ENCODE measurements at regions not wholly inside any gene's neighbourhood (a gene's known extent, or its start where the extent isn't known, plus 50 kb on each side); places are given as distances from the start of the nearest gene placed in this dataset.
A peak's percentile ranks its signal among the peaks of the same experiment; 100 is the strongest.
"Not testable (repeated sequence)": the region's sequence is repeated elsewhere in the genome, so short reads cannot be mapped to it uniquely, and the experiment has no call there.

- H2BK5ac ChIP-seq (ENCODE audit: low read depth, low read length); POLR2A ChIA-PET (ENCODE audit: partially characterized antibody); H2AK5ac ChIP-seq (ENCODE audit: low read depth, low read length); H3K4me2 ChIP-seq (ENCODE audit: insufficient read depth in 1 of 2, low read depth in 2 of 2, low read length in 2 of 2); H4K8ac ChIP-seq (ENCODE audit: extremely low read depth, insufficient read depth, low read length); H2BK20ac ChIP-seq (ENCODE audit: low read length); H3K14ac ChIP-seq (ENCODE audit: insufficient read length); H3K27me3 ChIP-seq (replicated peaks in 1 of 4; ENCODE audit: control insufficient read depth in 3 of 4, extremely low read depth in 1 of 4, insufficient read depth in 3 of 4, low read length in 3 of 4); H2AFZ ChIP-seq (ENCODE audit: low read length); H2BK120ac ChIP-seq (replicated peaks; ENCODE audit: low read depth, low read length); H2BK15ac ChIP-seq (ENCODE audit: low read length); H3K4ac ChIP-seq (replicated peaks; ENCODE audit: insufficient read length, low read depth, low read length); H3K79me2 ChIP-seq (ENCODE audit: control insufficient read depth in 1 of 2, insufficient read depth in 2 of 2, low read length in 2 of 2); H4K91ac ChIP-seq (replicated peaks; ENCODE audit: insufficient read length, low read length); H3K79me1 ChIP-seq (ENCODE audit: low read depth, low read length); H3K9me3 ChIP-seq (ENCODE audit: insufficient read depth in 2 of 2, low read depth in 1 of 2, low read length in 1 of 2); H3K23me2 ChIP-seq (ENCODE audit: low read depth, low read length); H3K18ac ChIP-seq (ENCODE audit: extremely low read depth, low read length); FAIRE-seq; CTCF ChIA-PET (ENCODE audit: partially characterized antibody); DNase-seq (ENCODE audit: low read depth in 1 of 2, low spot score in 2 of 2); H3K36me3 ChIP-seq (ENCODE audit: control insufficient read depth in 2 of 4, insufficient read depth in 4 of 4, low read length in 3 of 4); H3K9ac ChIP-seq (replicated peaks in 1 of 4; ENCODE audit: extremely low read depth in 1 of 4, low read depth in 3 of 4, low read length in 3 of 4); H4K20me1 ChIP-seq (replicated peaks in 1 of 2; ENCODE audit: control insufficient read depth in 1 of 2, insufficient read depth in 2 of 2, low read length in 2 of 2); H3K56ac ChIP-seq (replicated peaks; ENCODE audit: insufficient read length, low read depth, low read length); H3K4me3 ChIP-seq (ENCODE audit: extremely low read depth in 1 of 4, insufficient read depth in 2 of 4, low read depth in 3 of 4, low read length in 4 of 4); H3K27ac ChIP-seq (ENCODE audit: low read depth, low read length); H3K4me1 ChIP-seq (replicated peaks in 1 of 4; ENCODE audit: control insufficient read depth in 3 of 4, insufficient read depth in 4 of 4, low read length in 3 of 4); H4K5ac ChIP-seq (ENCODE audit: insufficient read length, low read depth, low read length); H2BK12ac ChIP-seq (ENCODE audit: low read depth, low read length); H3K23ac ChIP-seq (ENCODE audit: insufficient read length): not testable (repeated sequence)
- no CpG with 5 or more reads among the region's 1 CpG for WGBS, 2 experiments (ENCODE audit: extremely low coverage in 1 of 2, insufficient coverage in 1 of 2, insufficient read length in 1 of 2, insufficient replicate concordance in 2 of 2, low coverage in 1 of 2, low lambda C conversion rate in 2 of 2, missing lambda C conversion rate in 1 of 2)
These were observed 133.6 kb downstream of the SPIN4 start for GRCh38 chrX:63217549-63217948.

GRCh38 chrX:63209645-63210044 is 141.5 kb downstream of the SPIN4 start:
- H3K23me2 ChIP-seq (ENCODE audit: low read depth, low read length); H3K18ac ChIP-seq (ENCODE audit: extremely low read depth, low read length); H2BK15ac ChIP-seq (ENCODE audit: low read length); H2BK20ac ChIP-seq (ENCODE audit: low read length); H4K91ac ChIP-seq (replicated peaks; ENCODE audit: insufficient read length, low read length); H3K9ac ChIP-seq (replicated peaks in 1 of 4; ENCODE audit: extremely low read depth in 1 of 4, low read depth in 3 of 4, low read length in 3 of 4); H2BK5ac ChIP-seq (ENCODE audit: low read depth, low read length); H2BK12ac ChIP-seq (ENCODE audit: low read depth, low read length); H4K8ac ChIP-seq (ENCODE audit: extremely low read depth, insufficient read depth, low read length); H4K5ac ChIP-seq (ENCODE audit: insufficient read length, low read depth, low read length); H3K4me1 ChIP-seq (replicated peaks in 1 of 4; ENCODE audit: control insufficient read depth in 3 of 4, insufficient read depth in 4 of 4, low read length in 3 of 4); CTCF ChIA-PET (ENCODE audit: partially characterized antibody); H2AK5ac ChIP-seq (ENCODE audit: low read depth, low read length); H2BK120ac ChIP-seq (replicated peaks; ENCODE audit: low read depth, low read length); H3K56ac ChIP-seq (replicated peaks; ENCODE audit: insufficient read length, low read depth, low read length); H3K27me3 ChIP-seq (replicated peaks in 1 of 4; ENCODE audit: control insufficient read depth in 3 of 4, extremely low read depth in 1 of 4, insufficient read depth in 3 of 4, low read length in 3 of 4); DNase-seq (ENCODE audit: low read depth in 1 of 2, low spot score in 2 of 2); H3K79me1 ChIP-seq (ENCODE audit: low read depth, low read length); H3K27ac ChIP-seq (ENCODE audit: low read depth, low read length); POLR2A ChIA-PET (ENCODE audit: partially characterized antibody); H3K4ac ChIP-seq (replicated peaks; ENCODE audit: insufficient read length, low read depth, low read length); H3K23ac ChIP-seq (ENCODE audit: insufficient read length); H2AFZ ChIP-seq (ENCODE audit: low read length); H4K20me1 ChIP-seq (replicated peaks in 1 of 2; ENCODE audit: control insufficient read depth in 1 of 2, insufficient read depth in 2 of 2, low read length in 2 of 2); H3K4me2 ChIP-seq (ENCODE audit: insufficient read depth in 1 of 2, low read depth in 2 of 2, low read length in 2 of 2); H3K4me3 ChIP-seq (ENCODE audit: extremely low read depth in 1 of 4, insufficient read depth in 2 of 4, low read depth in 3 of 4, low read length in 4 of 4); H3K36me3 ChIP-seq (ENCODE audit: control insufficient read depth in 2 of 4, insufficient read depth in 4 of 4, low read length in 3 of 4); H3K9me3 ChIP-seq (ENCODE audit: insufficient read depth in 2 of 2, low read depth in 1 of 2, low read length in 1 of 2); H3K14ac ChIP-seq (ENCODE audit: insufficient read length); H3K79me2 ChIP-seq (ENCODE audit: control insufficient read depth in 1 of 2, insufficient read depth in 2 of 2, low read length in 2 of 2): not testable (repeated sequence)
- peak; percentile 74 for FAIRE-seq
- WGBS, 2 experiments (ENCODE audit: extremely low coverage in 1 of 2, insufficient coverage in 1 of 2, insufficient read length in 1 of 2, insufficient replicate concordance in 2 of 2, low coverage in 1 of 2, low lambda C conversion rate in 2 of 2, missing lambda C conversion rate in 1 of 2), result no CpG with 5 or more reads among the region's 1 CpG

Measured in H1 (cell line).